ENCODE measurements at regions not wholly inside any gene's neighbourhood (a gene's known extent, or its start where the extent isn't known, plus 50 kb on each side); places are given as distances from the start of the nearest gene placed in this dataset.

DNA sequence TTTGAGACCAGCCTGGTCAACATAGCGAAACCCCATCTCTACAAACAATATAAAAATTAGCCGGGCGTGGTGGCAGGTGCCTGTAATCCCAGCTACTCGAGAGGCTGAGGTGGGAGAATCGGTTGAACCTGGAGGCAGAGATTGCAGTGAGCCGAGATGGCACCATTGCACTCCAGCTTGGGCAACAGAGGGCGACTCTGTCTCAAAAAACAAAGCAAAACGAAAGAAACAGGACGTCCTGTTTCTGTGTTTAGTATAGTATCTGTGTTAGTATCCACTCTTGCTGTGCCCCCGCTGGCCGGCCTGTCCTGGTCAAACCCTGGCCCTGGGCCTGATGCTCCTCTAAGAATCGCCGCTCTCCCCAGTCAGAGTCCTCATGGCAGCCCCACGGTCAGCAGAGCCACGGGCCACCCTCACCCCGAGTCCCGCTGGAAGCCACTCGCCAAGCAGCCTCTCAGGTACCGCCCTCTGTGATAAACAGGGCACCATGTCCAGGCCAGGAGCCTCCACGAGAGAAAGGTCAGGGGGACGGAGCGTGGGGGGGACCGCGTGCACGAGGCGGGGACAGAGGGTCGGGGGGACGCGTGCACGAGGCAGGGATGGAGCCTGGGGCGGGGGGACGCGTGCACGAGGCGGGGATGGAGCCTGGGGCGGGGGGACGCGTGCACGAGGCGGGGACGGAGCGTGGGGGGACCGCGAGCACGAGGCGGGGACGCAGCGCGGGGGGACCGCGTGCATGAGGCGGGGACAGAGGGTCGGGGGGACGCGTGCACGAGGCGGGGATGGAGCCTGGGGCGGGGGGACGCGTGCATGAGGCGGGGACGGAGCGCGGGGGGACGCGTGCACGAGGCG lies 384.5 kb downstream of the SMOC2 start:
- no peak overlapping the region for H3K4me3 ChIP-seq (ENCODE audit: low read depth, low read length)
- DNase-seq (ENCODE audit: low read depth): no peak
- TF ChIP-seq, protein P1, sequence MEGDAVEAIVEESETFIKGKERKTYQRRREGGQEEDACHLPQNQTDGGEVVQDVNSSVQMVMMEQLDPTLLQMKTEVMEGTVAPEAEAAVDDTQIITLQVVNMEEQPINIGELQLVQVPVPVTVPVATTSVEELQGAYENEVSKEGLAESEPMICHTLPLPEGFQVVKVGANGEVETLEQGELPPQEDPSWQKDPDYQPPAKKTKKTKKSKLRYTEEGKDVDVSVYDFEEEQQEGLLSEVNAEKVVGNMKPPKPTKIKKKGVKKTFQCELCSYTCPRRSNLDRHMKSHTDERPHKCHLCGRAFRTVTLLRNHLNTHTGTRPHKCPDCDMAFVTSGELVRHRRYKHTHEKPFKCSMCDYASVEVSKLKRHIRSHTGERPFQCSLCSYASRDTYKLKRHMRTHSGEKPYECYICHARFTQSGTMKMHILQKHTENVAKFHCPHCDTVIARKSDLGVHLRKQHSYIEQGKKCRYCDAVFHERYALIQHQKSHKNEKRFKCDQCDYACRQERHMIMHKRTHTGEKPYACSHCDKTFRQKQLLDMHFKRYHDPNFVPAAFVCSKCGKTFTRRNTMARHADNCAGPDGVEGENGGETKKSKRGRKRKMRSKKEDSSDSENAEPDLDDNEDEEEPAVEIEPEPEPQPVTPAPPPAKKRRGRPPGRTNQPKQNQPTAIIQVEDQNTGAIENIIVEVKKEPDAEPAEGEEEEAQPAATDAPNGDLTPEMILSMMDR (IDR thresholded peaks at IDR 0.05; ENCODE audit: low read depth, low read length, missing control alignments): no peak

DNA sequence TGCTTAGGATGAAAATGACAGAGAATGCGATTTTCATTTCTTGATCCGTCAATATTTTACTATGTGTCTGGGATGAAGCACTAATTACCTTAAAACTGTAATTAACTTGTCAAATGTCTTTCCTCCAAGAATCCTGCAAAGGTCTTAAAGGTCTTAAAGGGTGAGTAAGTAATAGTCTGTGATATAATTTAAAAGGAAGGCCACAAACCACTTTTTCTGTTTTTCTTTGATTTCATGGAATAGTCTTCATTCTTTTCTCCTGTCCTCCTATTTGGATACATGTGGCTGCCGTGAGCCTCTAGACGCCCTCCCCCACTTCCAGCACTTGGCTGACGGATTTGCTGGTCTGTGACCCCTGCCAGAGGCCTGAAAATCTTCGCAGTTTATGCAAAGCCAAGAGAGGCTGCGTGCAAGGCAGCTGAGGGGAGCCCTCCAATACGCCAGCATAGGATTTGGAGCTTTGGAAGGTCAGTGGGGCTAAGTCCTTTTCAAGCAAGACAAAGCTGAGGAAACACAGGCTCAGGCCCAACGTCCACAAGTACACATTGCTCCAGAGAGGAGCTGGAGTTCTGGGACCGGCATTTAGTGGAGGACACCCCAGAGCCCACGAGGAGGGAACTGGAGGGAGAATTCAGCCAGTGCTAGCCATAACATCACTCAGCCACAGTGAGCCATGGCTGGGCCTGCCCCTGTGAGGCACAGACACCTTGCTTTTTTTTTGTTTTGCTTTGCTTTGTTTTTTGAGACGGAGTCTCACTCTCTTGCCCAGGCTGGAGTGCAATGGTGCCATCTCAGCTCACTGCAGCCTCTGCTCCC lies 382.6 kb downstream of the SMOC2 start:
- DNase-seq (ENCODE audit: low read depth): no peak
- no peak overlapping the region for H3K4me3 ChIP-seq (ENCODE audit: low read depth, low read length)
- TF ChIP-seq, protein P1 (IDR thresholded peaks at IDR 0.05; ENCODE audit: low read depth, low read length, missing control alignments): no peak

DNA sequence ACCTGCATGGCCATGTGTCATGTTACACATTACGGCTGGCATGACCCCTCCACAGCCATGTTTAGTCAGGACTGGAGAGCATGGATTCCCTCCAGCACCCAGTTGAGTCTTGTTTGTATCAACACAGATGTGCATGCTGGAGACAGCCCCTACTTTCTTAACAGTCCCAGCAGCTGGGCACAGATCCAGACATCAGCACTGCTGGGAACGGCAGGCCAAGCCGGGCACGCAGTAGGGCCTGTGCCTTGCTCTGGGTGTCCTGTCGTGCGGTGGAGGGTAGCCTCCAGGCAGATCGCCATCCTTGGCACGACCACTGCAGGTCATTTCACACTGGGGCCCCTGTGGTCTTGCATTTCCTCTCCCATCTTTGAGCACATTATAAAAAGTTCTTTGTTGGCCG lies 381.4 kb downstream of the SMOC2 start:
- DNase-seq (ENCODE audit: low read depth): no peak
- TF ChIP-seq, protein P1 (IDR thresholded peaks at IDR 0.05; ENCODE audit: low read depth, low read length, missing control alignments): no peak
- H3K4me3 ChIP-seq (ENCODE audit: low read depth, low read length): no peak overlapping the region

DNA sequence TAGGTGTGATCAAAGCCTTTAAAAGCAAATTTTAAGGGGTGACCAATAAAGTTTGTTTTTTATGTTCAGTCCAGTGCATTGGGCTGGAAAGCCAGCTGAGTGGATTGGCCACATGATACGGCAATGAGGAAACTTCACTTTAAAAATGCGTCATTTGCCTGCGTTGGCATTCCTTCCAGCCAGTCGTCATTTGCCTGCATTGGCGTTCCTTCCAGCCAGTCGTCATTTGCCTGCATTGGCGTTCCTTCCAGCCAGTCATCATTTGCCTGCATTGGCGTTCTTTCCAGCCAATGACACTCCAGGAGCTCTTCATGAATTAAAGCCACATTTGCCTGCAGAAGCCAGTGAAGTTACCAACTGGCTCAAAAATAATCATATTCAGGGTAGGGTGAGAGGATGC lies 378.6 kb downstream of the SMOC2 start:
- no peak for DNase-seq (ENCODE audit: low read depth)
- no peak overlapping the region for H3K4me3 ChIP-seq (ENCODE audit: low read depth, low read length)
- TF ChIP-seq, protein P1 (IDR thresholded peaks at IDR 0.05; ENCODE audit: low read depth, low read length, missing control alignments): no peak

DNA sequence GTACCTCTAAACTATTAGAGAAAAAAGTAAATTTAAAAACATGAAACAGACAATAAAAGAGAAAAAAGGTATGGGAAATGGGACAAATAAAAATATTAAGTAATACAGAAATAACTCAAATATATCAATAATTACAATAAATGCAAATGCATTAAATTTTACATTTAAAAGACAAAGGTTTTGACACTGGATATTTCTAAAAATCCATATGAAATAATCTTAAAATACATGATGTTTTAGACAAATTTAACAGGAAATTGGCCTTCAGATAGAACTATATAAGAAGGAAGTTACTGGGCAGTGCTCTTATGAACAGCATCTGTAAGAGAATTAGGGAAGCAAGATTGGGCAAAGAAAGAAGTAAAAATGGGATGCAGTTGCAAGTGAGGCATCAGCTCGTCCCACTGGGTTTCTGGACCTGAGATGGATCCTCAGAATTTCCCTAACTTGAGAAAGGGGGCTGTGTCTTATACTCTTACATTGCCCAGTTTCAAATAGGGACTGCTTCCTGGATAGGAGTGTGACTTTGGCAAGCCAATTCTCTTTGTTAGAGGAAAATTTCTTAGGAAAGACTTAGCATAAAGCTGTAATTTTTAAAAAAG lies 376.7 kb downstream of the SMOC2 start:
- TF ChIP-seq, protein P1 (IDR thresholded peaks at IDR 0.05; ENCODE audit: low read depth, low read length, missing control alignments): no peak
- no peak overlapping the region for H3K4me3 ChIP-seq (ENCODE audit: low read depth, low read length)
- no peak for DNase-seq (ENCODE audit: low read depth)

DNA sequence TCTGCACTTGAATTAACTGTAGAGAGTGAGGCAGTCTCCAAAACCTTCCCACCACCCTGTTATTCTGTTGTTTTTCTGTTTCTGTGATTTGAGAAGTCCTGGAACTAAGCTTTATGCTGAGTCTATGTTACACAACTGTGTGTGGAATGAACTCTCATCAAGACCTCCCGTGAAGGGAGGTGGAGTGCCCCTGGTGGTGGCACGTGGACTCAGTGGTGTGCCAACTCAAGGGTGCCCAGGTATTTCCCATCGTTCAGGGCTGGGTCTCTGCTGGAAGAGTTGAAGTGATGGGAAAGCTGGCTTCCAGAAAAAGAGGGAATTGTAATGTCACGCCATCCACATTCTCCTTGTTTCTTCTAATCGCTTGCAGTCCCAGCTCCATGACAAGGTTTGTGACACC lies 374.2 kb downstream of the SMOC2 start:
- H3K4me3 ChIP-seq (ENCODE audit: low read depth, low read length): no peak overlapping the region
- TF ChIP-seq, protein P1 (IDR thresholded peaks at IDR 0.05; ENCODE audit: low read depth, low read length, missing control alignments): no peak
- no peak for DNase-seq (ENCODE audit: low read depth)
